Skeletal muscle tissue (tissue), 3 donors: ENCODE measurements at regions not wholly inside any gene's neighbourhood (a gene's known extent, or its start where the extent isn't known, plus 50 kb on each side); places are given as distances from the start of the nearest gene placed in this dataset.

ENCODE experiments used
- H3K27ac ChIP-seq: one replicate; pipeline ENCODE4 v1.7.0; 2013; ENCODE audit warnings: mild to moderate bottlenecking, low read depth, low read length, inconsistent platforms
- H3K27me3 ChIP-seq, 3 donors: one replicate each; pipeline ENCODE4 v1.7.0; 2013; ENCODE audit warnings: low read length in 3 of 3; ENCODE audit not compliant: control insufficient read depth in 3 of 3, insufficient read depth in 3 of 3
- H3K36me3 ChIP-seq, 3 donors: one replicate each; pipeline ENCODE4 v1.7.0; 2013; ENCODE audit warnings: low read length in 3 of 3; ENCODE audit not compliant: control insufficient read depth in 3 of 3, insufficient read depth in 3 of 3
- H3K4me1 ChIP-seq, 3 donors: one replicate each; pipeline ENCODE4 v1.7.0; 2013; ENCODE audit warnings: low read length in 3 of 3, mild to moderate bottlenecking in 3 of 3; ENCODE audit not compliant: control insufficient read depth in 3 of 3, insufficient read depth in 3 of 3
- H3K4me3 ChIP-seq, 3 donors: one replicate each; pipeline ENCODE4 v1.7.0; 2013; ENCODE audit warnings: low read length in 3 of 3
- H3K9ac ChIP-seq, 3 donors: one replicate each; pipeline ENCODE4 v1.7.0; 2013; ENCODE audit warnings: low read length in 3 of 3, mild to moderate bottlenecking in 3 of 3, moderate library complexity in 2 of 3, low read depth in 1 of 3
- H3K9me3 ChIP-seq, 3 donors: one replicate each; pipeline ENCODE4 v1.7.0; 2013; ENCODE audit warnings: low read length in 3 of 3; ENCODE audit not compliant: control insufficient read depth in 3 of 3
- donor health status: Osteomylitis.

DNA sequence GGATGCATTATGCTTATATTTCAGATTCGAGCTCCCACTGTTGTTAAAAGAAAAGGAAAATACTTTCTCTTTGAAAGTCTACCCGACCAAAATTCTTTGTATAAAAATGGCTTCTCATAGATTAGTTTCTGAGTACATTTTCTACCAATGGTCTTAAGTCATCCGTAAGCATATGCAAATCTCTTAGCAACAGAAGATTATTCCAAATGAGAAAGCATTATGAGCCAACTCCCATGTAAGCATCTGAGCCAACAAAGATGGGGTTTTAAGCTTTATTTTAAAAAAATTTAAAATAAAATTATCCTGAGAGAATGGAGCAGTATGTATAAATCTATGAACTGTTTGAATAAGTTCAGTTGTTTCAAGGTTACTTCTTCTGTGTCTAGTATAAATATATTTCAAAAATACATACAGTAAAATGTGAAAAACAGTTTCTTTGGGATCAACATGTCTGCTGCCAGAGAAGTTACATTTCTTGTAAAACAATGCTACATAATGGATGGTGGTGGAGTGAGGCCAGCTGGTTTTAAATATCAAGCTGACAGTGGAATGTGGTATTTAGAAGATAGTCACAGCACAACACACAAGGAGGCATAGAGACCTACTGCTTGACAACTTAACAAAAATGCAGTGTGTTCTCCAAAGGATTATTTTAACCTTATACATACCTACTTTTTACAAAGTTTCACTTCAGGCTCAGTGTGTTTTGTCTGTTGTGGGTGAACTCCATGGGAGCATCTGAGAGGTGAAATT lies 199.5 kb upstream of the DIPK2B start:
- H3K4me3 ChIP-seq: no peak overlapping the region
- H3K9me3 ChIP-seq: peaks cover 0 to 10% (median 2%) of the 10 kb centered on the region in 3 donors
- H3K4me1 ChIP-seq: no peaks in the 10 kb centered on the region
- H3K27me3 ChIP-seq: peaks cover 0 to 2% (median 0%) of the 10 kb centered on the region in 3 donors
- H3K27ac ChIP-seq: no peak overlapping the region
- no peak overlapping the region for H3K9ac ChIP-seq
- no peaks in the 10 kb centered on the region for H3K36me3 ChIP-seq

DNA sequence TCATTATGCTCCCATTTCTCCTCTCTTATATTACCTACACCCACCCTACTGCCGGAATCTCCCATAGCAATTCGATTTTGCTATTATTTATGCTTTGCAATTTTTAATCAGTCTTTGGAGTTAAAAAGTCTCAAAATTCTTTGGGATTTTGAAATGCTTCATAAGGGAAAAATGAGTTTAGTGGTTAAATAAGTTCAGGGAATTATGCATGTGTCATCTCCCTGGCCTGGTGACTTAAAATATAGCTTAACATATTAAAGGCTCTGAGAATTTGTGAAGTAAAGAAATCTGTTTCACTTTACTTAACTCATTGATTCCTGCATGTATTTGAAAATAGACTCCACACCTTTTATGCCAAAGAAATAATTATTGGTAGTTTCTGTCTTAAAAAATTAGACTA lies 185.1 kb upstream of the DIPK2B start:
- Histone ChIP-seq H3K27me3 (no peaks in the 10 kb centered on the region), H3K9ac (no peak overlapping the region), H3K4me1 (no peaks in the 10 kb centered on the region), H3K27ac (no peak overlapping the region), H3K4me3 (no peak overlapping the region), H3K36me3 (no peaks in the 10 kb centered on the region), H3K9me3 (peaks cover 0 to 4% (median 0%) of the 10 kb centered on the region in 3 donors)

DNA sequence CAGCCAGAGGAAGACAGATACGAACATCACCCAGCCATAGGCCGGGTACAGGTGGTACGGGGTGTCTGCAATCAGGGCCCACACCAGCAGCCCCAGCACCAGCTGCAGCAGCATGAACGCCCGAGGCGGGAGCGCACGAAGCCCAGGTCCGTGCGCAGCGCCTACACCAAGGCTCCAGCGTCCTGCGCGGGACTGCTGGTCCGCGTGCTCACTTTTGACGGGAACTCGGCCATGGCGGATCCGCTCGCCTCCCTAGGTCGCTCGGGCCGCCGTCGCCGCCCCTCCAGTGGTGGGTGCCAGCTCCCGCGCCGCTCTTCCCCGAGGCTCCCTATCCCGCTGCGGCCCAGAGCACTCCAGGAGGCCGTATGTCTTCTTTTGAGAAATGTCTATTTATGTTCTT lies 181.2 kb upstream of the DIPK2B start:
- H3K36me3 ChIP-seq: no peaks in the 10 kb centered on the region
- no peak overlapping the region for H3K27ac ChIP-seq
- no peak overlapping the region for H3K9ac ChIP-seq

DNA sequence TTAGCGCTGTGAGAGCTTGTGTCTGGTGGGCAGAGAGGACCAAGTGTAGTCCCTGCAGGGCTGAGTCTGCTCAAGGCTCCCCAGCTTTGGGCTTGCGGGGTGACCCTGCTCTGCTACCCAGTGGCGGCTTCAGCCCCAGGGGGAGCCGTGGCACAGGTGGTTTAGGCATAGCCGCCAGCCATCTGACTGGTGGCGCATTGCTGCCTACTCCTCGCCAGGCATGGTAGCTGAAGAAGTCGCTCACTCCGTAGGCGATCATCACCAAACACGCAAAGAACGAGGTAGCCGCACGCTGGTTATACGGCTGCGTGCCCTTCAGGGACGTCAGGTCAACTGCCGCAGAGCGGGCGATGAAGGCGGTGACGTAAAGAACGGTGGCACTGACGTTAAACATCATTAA lies 180.7 kb upstream of the DIPK2B start:
- Histone ChIP-seq H3K4me3 (no peak overlapping the region), H3K27me3 (no peaks in the 10 kb centered on the region), H3K36me3 (no peaks in the 10 kb centered on the region), H3K9ac (no peak overlapping the region), H3K9me3 (peaks cover 0 to 2% (median 0%) of the 10 kb centered on the region in 3 donors), H3K4me1 (no peaks in the 10 kb centered on the region), H3K27ac (no peak overlapping the region)

More for the DNA sequence above, 181.2 kb upstream of the DIPK2B start:
- Histone ChIP-seq H3K4me3 (no peak overlapping the region), H3K27me3 (no peaks in the 10 kb centered on the region), H3K9me3 (peaks cover 0 to 2% (median 0%) of the 10 kb centered on the region in 3 donors), H3K4me1 (no peaks in the 10 kb centered on the region)

DNA sequence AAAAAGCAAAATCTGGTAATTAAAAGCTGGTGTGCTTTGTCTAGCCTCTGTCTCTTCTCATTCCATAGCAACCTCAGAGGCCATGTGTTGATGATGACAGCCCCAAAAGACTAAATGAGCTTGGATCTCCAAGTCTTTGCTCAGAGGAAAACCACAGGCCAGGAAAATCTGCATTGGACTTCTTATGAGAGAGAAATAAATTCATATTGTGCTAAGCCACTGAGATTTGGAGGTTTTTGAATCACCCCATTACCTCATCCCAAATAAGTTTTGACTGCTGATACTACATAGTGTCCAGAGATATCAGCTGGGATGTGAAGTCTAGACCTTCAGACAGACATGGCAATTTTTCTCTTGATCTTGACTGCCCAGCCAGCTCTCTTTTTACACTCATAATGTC lies 178.6 kb upstream of the DIPK2B start:
- Histone ChIP-seq H3K36me3 (no peaks in the 10 kb centered on the region), H3K27ac (no peak overlapping the region), H3K9me3 (peaks cover 0 to 2% (median 0%) of the 10 kb centered on the region in 3 donors), H3K4me3 (no peak overlapping the region), H3K27me3 (no peaks in the 10 kb centered on the region), H3K9ac (no peak overlapping the region), H3K4me1 (no peaks in the 10 kb centered on the region)

DNA sequence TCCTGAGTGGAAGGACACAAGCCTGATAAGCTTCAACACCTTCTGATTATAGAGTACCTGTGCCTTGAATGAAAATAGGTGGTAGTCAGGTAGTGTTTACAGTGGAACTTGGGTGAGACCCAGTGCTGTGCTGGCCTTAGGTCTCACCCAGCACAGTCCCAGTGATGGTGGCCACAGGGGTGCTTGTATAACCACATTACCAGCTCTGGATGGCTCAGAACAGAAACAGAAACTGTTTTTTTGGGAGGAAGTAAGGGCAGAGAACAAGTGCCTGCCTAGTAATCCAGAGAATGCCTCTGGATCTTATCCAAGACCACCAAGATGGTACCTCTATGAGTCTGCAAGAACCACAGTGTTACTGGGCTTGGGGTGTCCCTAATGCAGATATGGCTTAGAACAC lies 171.5 kb upstream of the DIPK2B start:
- Histone ChIP-seq H3K4me3 (no peak overlapping the region), H3K9me3 (no peaks in the 10 kb centered on the region), H3K27me3 (no peaks in the 10 kb centered on the region), H3K27ac (no peak overlapping the region), H3K36me3 (no peaks in the 10 kb centered on the region), H3K9ac (no peak overlapping the region), H3K4me1 (no peaks in the 10 kb centered on the region)

DNA sequence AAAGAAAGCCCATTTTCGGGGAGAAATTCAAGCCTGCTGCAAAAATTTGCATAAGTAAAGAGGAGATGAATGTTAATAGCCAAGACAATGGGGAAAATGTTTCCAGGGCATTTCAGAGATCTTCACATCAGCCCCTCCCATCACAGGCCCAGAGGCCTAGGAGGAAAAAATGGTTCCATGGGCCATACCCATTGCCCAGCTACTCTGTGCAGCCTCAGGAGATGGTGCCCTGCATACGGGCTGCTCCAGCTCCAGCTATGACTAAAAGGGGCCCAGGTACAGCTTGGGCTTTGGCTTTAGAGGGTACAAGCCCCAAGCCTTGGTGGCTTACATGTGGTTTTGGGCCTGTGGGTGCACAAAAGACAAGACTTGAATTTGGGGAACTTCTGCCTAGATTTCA lies 168.0 kb upstream of the DIPK2B start:
- Histone ChIP-seq H3K27me3 (no peaks in the 10 kb centered on the region), H3K36me3 (no peaks in the 10 kb centered on the region), H3K9ac (no peak overlapping the region), H3K4me1 (no peaks in the 10 kb centered on the region), H3K4me3 (no peak overlapping the region), H3K9me3 (no peaks in the 10 kb centered on the region), H3K27ac (no peak overlapping the region)

DNA sequence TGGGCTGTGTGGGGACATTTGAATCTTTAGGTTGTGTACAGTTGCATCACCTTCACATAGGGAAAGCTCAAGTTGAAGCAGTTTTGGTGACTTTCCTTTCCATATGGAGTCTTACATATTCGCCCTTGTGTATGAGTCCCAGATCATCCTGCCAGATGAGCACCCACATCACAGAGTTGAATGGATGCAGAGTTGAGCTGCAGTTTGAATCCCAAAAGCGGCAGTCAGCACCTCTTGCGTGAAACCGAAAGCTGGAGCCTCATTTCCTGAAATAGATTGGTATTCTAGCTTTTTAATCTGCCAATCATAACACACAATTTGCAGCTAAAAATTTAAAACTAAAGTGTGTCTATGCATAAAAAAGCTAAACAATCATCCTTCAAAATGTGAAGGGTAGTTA lies 162.9 kb upstream of the DIPK2B start:
- Histone ChIP-seq H3K9me3 (no peaks in the 10 kb centered on the region), H3K27ac (no peak overlapping the region), H3K36me3 (no peaks in the 10 kb centered on the region), H3K9ac (no peak overlapping the region), H3K27me3 (no peaks in the 10 kb centered on the region), H3K4me3 (no peak overlapping the region), H3K4me1 (no peaks in the 10 kb centered on the region)

DNA sequence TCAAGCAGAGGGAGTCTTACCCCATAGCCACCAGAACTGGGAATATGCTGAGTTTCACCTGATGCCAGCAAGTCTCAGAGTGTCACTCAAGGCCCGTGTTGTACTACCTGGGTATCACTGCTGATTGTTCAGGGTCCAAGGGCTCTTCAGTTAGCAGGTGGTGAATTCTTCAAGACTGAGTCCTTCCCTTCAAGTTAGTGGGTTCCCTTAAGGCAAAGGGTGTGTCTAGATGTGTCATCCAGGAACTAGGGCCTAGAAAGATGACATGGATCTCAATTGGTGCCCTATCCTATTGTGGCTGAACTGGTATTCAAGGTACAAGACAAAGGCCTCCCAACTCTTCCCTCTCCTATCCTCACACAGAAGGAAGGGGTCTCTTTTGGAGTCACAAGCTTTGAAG lies 159.9 kb upstream of the DIPK2B start:
- Histone ChIP-seq H3K9ac (no peak overlapping the region), H3K27me3 (no peaks in the 10 kb centered on the region)

DNA sequence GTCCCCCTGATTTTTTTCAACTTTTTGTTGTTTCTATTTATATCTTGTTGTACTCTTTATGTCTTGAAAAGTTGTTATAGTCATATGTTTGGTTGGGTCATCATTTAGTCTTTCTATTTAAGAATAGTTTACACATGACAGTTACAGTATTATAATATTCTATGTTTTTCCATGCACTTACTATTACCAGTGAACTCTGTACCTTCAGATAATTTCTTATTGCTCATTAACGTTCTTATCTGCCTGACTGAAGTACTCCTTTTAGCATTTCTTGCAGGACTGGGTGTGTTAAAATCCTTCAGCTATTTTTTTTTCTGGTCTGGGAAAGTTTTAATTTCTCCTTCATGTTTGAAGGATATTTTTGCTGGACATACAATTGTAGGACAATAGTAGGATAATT lies 157.7 kb upstream of the DIPK2B start:
- Histone ChIP-seq H3K27ac (no peak overlapping the region), H3K27me3 (no peaks in the 10 kb centered on the region), H3K4me1 (no peaks in the 10 kb centered on the region), H3K36me3 (no peaks in the 10 kb centered on the region), H3K4me3 (no peak overlapping the region), H3K9me3 (no peaks in the 10 kb centered on the region), H3K9ac (no peak overlapping the region)

More for the DNA sequence above, 159.9 kb upstream of the DIPK2B start:
- no peak overlapping the region for H3K27ac ChIP-seq
- H3K4me1 ChIP-seq: no peaks in the 10 kb centered on the region
- H3K9me3 ChIP-seq: no peaks in the 10 kb centered on the region
- no peaks in the 10 kb centered on the region for H3K36me3 ChIP-seq
- H3K4me3 ChIP-seq: no peak overlapping the region
